ENCODE measurements at regions not wholly inside any gene's neighbourhood (a gene's known extent, or its start where the extent isn't known, plus 50 kb on each side); places are given as distances from the start of the nearest gene placed in this dataset.

- Histone ChIP-seq H3K36me3 (no peaks in the 10 kb centered on the region), H3K27me3 (replicated peaks; ENCODE audit: insufficient read depth) (peaks cover 3% of the 10 kb centered on the region), H3K9me3 (no peaks in the 10 kb centered on the region), H3K27ac (no peak overlapping the region), H3K4me3 (no peak overlapping the region), H3K4me1 (replicated peaks) (peaks cover 7% of the 10 kb centered on the region)
- TF ChIP-seq POLR2A (IDR thresholded peaks at IDR 0.05) (no peak), POLR2AphosphoS5 (IDR thresholded peaks at IDR 0.05) (no peak), CTCF (IDR thresholded peaks at IDR 0.05) (no peak)
- WGBS: 93% methylated on average over 18 of the region's 18 CpGs
- DNase-seq (ENCODE audit: low spot score): no peak
- intact Hi-C loops (cut with DNase I): no loop called here
Measured at GRCh38 chr12:132432126-132432705, 57.7 kb upstream of the FBRSL1 start.

- no peak for DNase-seq (ENCODE audit: low spot score)
- 49% methylated on average over 34 of the region's 39 CpGs for WGBS
- Histone ChIP-seq H3K27me3 (replicated peaks; ENCODE audit: insufficient read depth) (peaks cover 3% of the 10 kb centered on the region), H3K4me1 (replicated peaks) (peaks cover 7% of the 10 kb centered on the region), H3K36me3 (no peaks in the 10 kb centered on the region), H3K4me3 (no peak overlapping the region), H3K27ac (no peak overlapping the region), H3K9me3 (no peaks in the 10 kb centered on the region)
- TF ChIP-seq POLR2A (IDR thresholded peaks at IDR 0.05) (no peak), POLR2AphosphoS5 (IDR thresholded peaks at IDR 0.05) (no peak), CTCF (IDR thresholded peaks at IDR 0.05) (no peak)
- intact Hi-C loops (cut with DNase I): no loop called here
Measured at GRCh38 chr12:132430838-132431774, 58.8 kb upstream of the FBRSL1 start.

- TF ChIP-seq CTCF (IDR thresholded peaks at IDR 0.05) (no peak), POLR2AphosphoS5 (IDR thresholded peaks at IDR 0.05) (no peak), POLR2A (IDR thresholded peaks at IDR 0.05) (no peak)
- H3K36me3 ChIP-seq: no peaks in the 10 kb centered on the region
- H3K9me3 ChIP-seq: no peaks in the 10 kb centered on the region
- no peak overlapping the region for H3K4me3 ChIP-seq
- intact Hi-C loops (cut with DNase I): no loop called here
- no peaks in the 10 kb centered on the region for H3K27me3 ChIP-seq (replicated peaks; ENCODE audit: insufficient read depth)
- peak overlapping the region in 1 of 2 donors; percentile 79 for H3K27ac ChIP-seq
- 12% methylated on average over 23 of the region's 25 CpGs for WGBS
- DNase-seq (ENCODE audit: low spot score): peak; percentile 50
- peaks cover 7% of the 10 kb centered on the region for H3K4me1 ChIP-seq (replicated peaks)
Measured at GRCh38 chr12:132429946-132430643, 59.9 kb upstream of the FBRSL1 start.

- no peak overlapping the region for H3K4me3 ChIP-seq
- no peaks in the 10 kb centered on the region for H3K27me3 ChIP-seq (replicated peaks; ENCODE audit: insufficient read depth)
- H3K36me3 ChIP-seq: no peaks in the 10 kb centered on the region
- 15% methylated on average over 10 of the region's 10 CpGs for WGBS
- H3K4me1 ChIP-seq (replicated peaks): peaks cover 7% of the 10 kb centered on the region
- DNase-seq (ENCODE audit: low spot score): no peak
- peak overlapping the region; percentile 79 for H3K27ac ChIP-seq
- intact Hi-C loops (cut with DNase I): no loop called here
- TF ChIP-seq POLR2AphosphoS5 (IDR thresholded peaks at IDR 0.05) (no peak), CTCF (IDR thresholded peaks at IDR 0.05) (no peak), POLR2A (IDR thresholded peaks at IDR 0.05) (no peak)
- H3K9me3 ChIP-seq: no peaks in the 10 kb centered on the region
Measured at GRCh38 chr12:132429602-132429945, 60.4 kb upstream of the FBRSL1 start.
